ENCODE measurements at regions not wholly inside any gene's neighbourhood (a gene's known extent, or its start where the extent isn't known, plus 50 kb on each side); places are given as distances from the start of the nearest gene placed in this dataset.

DNA sequence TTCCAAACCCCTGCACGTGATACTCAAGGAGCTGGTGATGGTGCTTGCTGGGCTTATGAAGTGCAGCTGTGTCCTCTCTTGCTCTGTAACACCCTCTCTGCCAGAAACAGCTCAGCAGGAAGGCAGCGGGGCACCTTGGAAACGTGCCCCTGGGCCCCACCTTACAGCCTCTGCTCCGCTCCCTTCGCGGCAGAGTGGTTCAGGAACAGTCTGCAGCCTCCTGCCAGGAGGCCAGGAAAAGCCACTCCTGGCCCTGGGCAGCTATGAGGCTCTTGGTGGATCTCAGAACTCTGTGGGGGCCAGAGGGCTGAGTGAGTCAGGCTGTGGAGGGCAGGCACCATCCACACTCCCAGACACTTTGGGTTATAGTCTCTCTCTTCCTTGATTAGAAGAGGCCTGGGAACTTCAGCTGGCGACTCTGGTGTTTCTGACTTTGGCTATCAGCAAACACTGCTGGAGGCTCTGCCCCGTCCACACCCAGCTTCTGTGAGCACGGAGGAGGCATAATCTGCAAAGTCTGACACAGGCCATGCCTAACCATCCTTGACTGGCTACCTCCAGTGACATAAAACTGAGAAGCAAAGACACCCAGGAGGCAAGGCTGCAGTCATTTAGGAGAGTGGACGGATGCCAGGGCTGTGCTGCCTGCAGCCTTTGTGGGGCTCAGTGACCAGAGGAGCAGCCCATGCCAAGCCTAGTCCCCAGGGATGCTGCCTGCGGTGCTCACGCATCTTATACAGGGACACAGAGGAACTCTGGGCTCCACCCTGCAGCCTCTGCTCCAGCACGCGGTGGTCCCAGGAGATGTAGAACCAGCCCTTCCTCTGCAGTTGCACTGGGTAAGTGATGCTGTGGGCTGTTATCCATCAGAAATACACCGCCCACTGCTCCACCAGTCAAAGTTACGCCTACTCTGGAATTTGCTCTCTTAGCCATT is 65.3 kb downstream of the METRNL start:
- TF ChIP-seq, protein P1, sequence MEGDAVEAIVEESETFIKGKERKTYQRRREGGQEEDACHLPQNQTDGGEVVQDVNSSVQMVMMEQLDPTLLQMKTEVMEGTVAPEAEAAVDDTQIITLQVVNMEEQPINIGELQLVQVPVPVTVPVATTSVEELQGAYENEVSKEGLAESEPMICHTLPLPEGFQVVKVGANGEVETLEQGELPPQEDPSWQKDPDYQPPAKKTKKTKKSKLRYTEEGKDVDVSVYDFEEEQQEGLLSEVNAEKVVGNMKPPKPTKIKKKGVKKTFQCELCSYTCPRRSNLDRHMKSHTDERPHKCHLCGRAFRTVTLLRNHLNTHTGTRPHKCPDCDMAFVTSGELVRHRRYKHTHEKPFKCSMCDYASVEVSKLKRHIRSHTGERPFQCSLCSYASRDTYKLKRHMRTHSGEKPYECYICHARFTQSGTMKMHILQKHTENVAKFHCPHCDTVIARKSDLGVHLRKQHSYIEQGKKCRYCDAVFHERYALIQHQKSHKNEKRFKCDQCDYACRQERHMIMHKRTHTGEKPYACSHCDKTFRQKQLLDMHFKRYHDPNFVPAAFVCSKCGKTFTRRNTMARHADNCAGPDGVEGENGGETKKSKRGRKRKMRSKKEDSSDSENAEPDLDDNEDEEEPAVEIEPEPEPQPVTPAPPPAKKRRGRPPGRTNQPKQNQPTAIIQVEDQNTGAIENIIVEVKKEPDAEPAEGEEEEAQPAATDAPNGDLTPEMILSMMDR (IDR thresholded peaks at IDR 0.05), result no peak

DNA sequence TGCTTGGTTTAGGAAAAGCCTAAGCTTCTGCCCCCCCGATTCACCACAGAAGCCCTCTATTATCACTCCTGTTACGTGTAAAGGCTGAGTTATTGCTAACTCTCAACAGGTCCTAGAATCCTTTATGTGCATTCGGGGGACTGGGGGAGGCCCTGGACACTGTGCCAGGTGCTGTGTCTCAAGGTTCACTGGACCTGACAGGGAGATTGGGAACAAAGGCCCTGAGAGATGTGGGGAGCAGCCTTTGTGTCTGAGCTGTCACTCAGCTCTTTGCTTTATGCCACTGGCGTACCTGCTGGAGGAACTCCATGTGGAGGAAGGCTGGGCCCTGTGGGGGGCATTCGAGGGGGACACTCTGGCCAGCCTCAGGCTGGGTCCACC is 65.9 kb downstream of the METRNL start:
- Mint-ChIP-seq H3K36me3 (ENCODE audit: low read depth) (peaks cover 22% of the 10 kb centered on the region), H3K27me3 (ENCODE audit: insufficient read depth) (peaks cover 12% of the 10 kb centered on the region), H3K4me3 (no peak overlapping the region), H3K9me3 (peaks cover 14% of the 10 kb centered on the region), H3K27ac (no peak overlapping the region), H3K4me1 (ENCODE audit: low read depth) (peaks cover 17% of the 10 kb centered on the region)
- TF ChIP-seq, protein P1 (IDR thresholded peaks at IDR 0.05), result no peak
- DNase-seq, result no peak

More for the DNA sequence above, 65.3 kb downstream of the METRNL start:
- peaks cover 14% of the 10 kb centered on the region for H3K9me3 Mint-ChIP-seq
- DNase-seq, result no peak
- no peak overlapping the region for H3K4me3 Mint-ChIP-seq
- H3K27me3 Mint-ChIP-seq (ENCODE audit: insufficient read depth), result peaks cover 12% of the 10 kb centered on the region
- peaks cover 22% of the 10 kb centered on the region for H3K36me3 Mint-ChIP-seq (ENCODE audit: low read depth)
- no peak overlapping the region; the same call in 1 of the 2 replicates for H3K27ac Mint-ChIP-seq
- H3K4me1 Mint-ChIP-seq (ENCODE audit: low read depth), result peaks cover 15% of the 10 kb centered on the region

DNA sequence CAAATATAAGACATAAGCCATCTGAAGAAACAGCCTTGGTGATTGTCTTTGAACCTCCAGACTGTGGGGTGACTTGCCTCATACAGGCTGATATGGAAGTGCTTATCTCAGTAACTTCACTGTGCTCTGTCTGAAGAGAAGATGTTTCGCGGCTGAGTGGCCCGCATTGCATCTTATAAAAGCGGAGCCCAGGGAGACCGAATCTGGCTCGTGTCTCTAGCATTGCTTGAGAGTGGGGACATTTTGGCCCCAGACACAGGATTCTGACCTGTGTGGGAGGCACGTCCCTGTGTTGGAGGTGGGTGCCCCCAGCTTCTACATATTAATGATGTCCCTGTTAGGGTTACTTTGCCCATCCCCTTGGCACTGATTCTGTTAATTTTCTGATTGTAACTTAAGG is 66.4 kb downstream of the METRNL start:
- TF ChIP-seq, protein P1 (IDR thresholded peaks at IDR 0.05), result no peak
- peaks cover 22% of the 10 kb centered on the region for H3K36me3 Mint-ChIP-seq (ENCODE audit: low read depth)
- no peak for DNase-seq
- H3K27ac Mint-ChIP-seq, result no peak overlapping the region
- H3K4me1 Mint-ChIP-seq (ENCODE audit: low read depth), result peaks cover 17% of the 10 kb centered on the region
- H3K9me3 Mint-ChIP-seq, result peaks cover 14% of the 10 kb centered on the region
- no peak overlapping the region for H3K4me3 Mint-ChIP-seq
- H3K27me3 Mint-ChIP-seq (ENCODE audit: insufficient read depth), result peaks cover 12% of the 10 kb centered on the region; the same call in 1 of the 2 replicates

- peaks cover 13% of the 10 kb centered on the region; the same call in 1 of the 2 replicates for H3K27me3 Mint-ChIP-seq (ENCODE audit: insufficient read depth)
- H3K9me3 Mint-ChIP-seq, result peaks cover 14% of the 10 kb centered on the region
- no peak overlapping the region for H3K27ac Mint-ChIP-seq
- no peak overlapping the region for H3K4me3 Mint-ChIP-seq
- H3K36me3 Mint-ChIP-seq (ENCODE audit: low read depth), result peaks cover 20% of the 10 kb centered on the region
- TF ChIP-seq, protein P1 (IDR thresholded peaks at IDR 0.05), result no peak
- DNase-seq, result no peak
- H3K4me1 Mint-ChIP-seq (ENCODE audit: low read depth), result peaks cover 22% of the 10 kb centered on the region
Measured at GRCh38 chr17:83146347-83146746, 66.9 kb downstream of the METRNL start.

DNA sequence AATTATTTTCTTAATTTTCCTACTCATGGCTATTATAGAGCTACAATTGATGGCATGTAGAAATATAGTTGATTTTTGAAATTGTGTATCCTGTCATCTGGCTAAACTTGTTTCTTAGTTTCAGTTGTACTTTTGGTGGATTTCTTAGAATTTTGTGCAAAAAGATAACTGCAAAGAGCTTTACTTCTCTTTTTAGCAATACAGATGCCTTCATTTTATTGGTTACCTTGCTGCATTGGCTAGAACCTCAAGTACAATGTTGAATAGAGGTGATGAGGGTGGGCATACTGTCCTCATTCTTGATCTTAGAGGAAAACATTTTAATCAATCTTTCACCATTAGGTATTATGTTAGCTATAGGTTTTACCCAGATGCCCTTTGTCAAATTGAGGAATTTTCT is 67.9 kb downstream of the METRNL start:
- Mint-ChIP-seq H3K36me3 (ENCODE audit: low read depth) (peaks cover 11% of the 10 kb centered on the region), H3K4me1 (ENCODE audit: low read depth) (peaks cover 28% of the 10 kb centered on the region), H3K27ac (no peak overlapping the region), H3K9me3 (peaks cover 10% of the 10 kb centered on the region), H3K27me3 (ENCODE audit: insufficient read depth) (peaks cover 12% of the 10 kb centered on the region; the same call in 1 of the 2 replicates), H3K4me3 (no peak overlapping the region)
- TF ChIP-seq, protein P1 (IDR thresholded peaks at IDR 0.05), result no peak
- DNase-seq, result no peak

Data from HFFc6 (cell line).